ENCODE measurements at regions not wholly inside any gene's neighbourhood (a gene's known extent, or its start where the extent isn't known, plus 50 kb on each side); places are given as distances from the start of the nearest gene placed in this dataset.

DNA sequence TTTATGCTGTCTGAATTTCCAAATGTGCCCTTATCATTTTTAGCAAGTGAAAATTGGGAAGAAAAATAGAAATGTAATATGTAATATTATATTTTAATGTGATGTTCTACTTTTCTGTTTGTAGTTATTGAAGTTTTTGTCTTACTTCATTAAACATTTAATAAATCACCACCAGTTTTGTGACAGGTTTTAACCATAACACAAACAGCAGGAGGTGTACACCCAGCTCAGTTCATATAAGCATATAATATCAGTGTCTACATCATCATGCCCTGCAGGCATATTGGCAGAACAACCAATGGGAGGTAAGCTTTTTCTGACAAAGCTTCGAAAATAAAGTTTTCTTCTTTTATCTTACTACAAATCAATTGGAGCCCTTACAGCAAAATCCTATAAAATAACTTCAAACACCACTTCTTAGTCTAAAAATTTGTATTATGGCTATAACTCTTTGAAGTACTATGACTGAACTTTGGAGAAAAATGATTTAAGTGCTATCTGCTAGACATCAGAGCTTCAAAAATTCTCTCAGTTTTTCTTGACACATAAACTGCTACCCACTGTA, 236.7 kb downstream of the BARHL2 start:
- TF ChIP-seq CTCF (IDR thresholded peaks at IDR 0.05 in 4 of 5, conservative IDR thresholded peaks at IDR 0.05 in 1 of 5): no peak
- TF ChIP-seq POLR2A (IDR thresholded peaks at IDR 0.05): no peak
